ENCODE measurements at regions not wholly inside any gene's neighbourhood (a gene's known extent, or its start where the extent isn't known, plus 50 kb on each side); places are given as distances from the start of the nearest gene placed in this dataset.

DNA sequence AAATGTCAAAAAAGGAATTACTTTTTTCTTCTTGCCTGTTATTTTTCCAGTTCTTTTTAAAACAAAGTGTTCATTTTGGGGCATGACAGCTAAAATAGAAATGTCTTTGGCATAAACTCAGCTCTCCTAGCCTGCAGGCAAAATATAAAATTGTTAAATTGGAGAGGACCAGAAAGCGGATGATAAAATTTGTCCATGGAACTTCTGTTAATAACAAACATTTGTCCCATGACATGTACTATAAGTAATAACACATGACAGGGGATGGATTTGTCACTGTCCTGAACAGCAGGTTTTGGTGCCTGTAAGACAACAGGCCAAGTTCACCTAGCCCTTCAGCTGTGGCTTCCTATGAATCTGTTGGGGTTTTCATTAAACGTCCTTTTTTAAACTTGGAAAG lies 184.0 kb upstream of the TTC29 start:
- no peak overlapping the region for H3K4me2 ChIP-seq (ENCODE audit: low read depth, low read length, poor library complexity, severe bottlenecking)
- H3K9me3 ChIP-seq (ENCODE audit: insufficient read depth, low read depth, low read length): no peaks in the 10 kb centered on the region
- H3K4me1 ChIP-seq (ENCODE audit: insufficient read depth, low read length, poor library complexity, severe bottlenecking): no peaks in the 10 kb centered on the region
- H3K9me2 ChIP-seq (replicated peaks; ENCODE audit: low read depth, low read length): no peaks in the 10 kb centered on the region
- no peak overlapping the region for H2AFZ ChIP-seq (ENCODE audit: low read length)
- H3K79me2 ChIP-seq (ENCODE audit: insufficient read depth, low read length): no peaks in the 10 kb centered on the region
- no peak overlapping the region for H3K4me3 ChIP-seq (ENCODE audit: low read length, poor library complexity, severe bottlenecking)
- H4K20me1 ChIP-seq (ENCODE audit: insufficient read depth, low read length, poor library complexity, severe bottlenecking): no peaks in the 10 kb centered on the region
- TF ChIP-seq EZH2phosphoT487 (IDR thresholded peaks at IDR 0.05; ENCODE audit: borderline replicate concordance) (no peak), CTCF (conservative IDR thresholded peaks at IDR 0.05; ENCODE audit: low read length) (no peak)
- no peaks in the 10 kb centered on the region for H3K27me3 ChIP-seq (ENCODE audit: insufficient read depth, low read length, poor library complexity, severe bottlenecking)
- no peak overlapping the region for H3K9ac ChIP-seq (ENCODE audit: low read depth, low read length, poor library complexity, severe bottlenecking)
- H3F3A ChIP-seq (ENCODE audit: low read depth): no peaks in the 10 kb centered on the region
- no peaks in the 10 kb centered on the region for H3K36me3 ChIP-seq (ENCODE audit: insufficient read depth, low read length)

DNA sequence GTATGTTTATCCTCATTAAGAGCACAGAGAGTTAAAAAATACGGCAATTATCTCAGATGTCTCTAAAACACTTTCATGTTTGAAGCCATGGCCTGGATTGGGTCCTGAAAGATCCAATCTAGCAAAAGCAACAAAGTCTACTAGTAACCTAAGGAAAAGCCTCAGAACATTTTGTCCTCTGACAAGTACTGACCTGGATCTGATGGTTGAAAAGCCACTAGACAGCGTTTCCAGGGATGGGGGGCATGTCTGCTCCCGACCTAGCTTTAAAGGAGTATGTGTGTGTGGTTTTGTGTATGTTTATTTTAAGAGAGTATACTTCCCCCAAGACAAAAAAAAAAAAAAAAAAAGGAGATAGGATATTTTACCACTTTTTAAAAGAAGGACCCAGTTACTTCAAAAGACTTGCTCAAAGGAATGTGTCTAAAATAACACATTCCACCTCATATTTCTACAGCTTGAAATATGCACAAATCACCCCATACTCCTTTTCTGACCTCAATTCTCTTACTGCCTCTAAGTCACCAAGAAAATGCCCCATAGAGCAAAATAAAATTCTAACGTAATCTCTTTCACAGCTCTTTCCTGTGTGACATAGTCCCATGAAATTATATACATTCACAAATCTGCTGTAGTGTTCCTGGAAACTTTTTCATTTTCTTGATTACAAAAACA lies 189.0 kb upstream of the TTC29 start:
- Histone ChIP-seq H3K9me2 (replicated peaks; ENCODE audit: low read depth, low read length) (no peaks in the 10 kb centered on the region), H4K20me1 (ENCODE audit: insufficient read depth, low read length, poor library complexity, severe bottlenecking) (no peaks in the 10 kb centered on the region), H3K9me3 (ENCODE audit: insufficient read depth, low read depth, low read length) (no peaks in the 10 kb centered on the region), H2AFZ (ENCODE audit: low read length) (no peak overlapping the region), H3F3A (ENCODE audit: low read depth) (no peaks in the 10 kb centered on the region), H3K4me1 (ENCODE audit: insufficient read depth, low read length, poor library complexity, severe bottlenecking) (no peaks in the 10 kb centered on the region), H3K4me3 (ENCODE audit: low read length, poor library complexity, severe bottlenecking) (no peak overlapping the region), H3K4me2 (ENCODE audit: low read depth, low read length, poor library complexity, severe bottlenecking) (no peak overlapping the region), H3K36me3 (ENCODE audit: insufficient read depth, low read length) (no peaks in the 10 kb centered on the region), H3K9ac (ENCODE audit: low read depth, low read length, poor library complexity, severe bottlenecking) (no peak overlapping the region), H3K27me3 (ENCODE audit: insufficient read depth, low read length, poor library complexity, severe bottlenecking) (no peaks in the 10 kb centered on the region), H3K79me2 (ENCODE audit: insufficient read depth, low read length) (no peaks in the 10 kb centered on the region)
- TF ChIP-seq CTCF (conservative IDR thresholded peaks at IDR 0.05; ENCODE audit: low read length): no peak
- TF ChIP-seq EZH2phosphoT487 (IDR thresholded peaks at IDR 0.05; ENCODE audit: borderline replicate concordance): no peak

DNA sequence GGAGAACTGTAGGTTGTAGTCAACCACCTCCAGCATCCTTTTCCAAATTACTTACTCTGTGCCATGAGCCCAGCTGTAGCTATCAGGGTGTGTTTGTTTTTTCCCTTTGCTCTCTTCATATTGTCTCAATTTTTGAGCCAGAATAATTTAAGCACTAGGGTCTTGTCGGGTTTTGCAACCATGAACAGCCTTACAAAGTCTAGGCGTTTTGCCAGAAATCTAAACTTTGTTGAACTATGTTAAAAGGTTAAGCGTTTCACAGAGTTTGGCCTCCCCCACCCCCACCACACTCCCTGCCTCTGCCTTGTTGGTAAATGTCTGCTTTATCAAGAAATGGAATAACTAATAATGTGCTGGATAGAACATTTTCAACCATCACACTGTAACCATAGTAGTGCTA lies 190.6 kb upstream of the TTC29 start:
- no peaks in the 10 kb centered on the region for H3K9me2 ChIP-seq (replicated peaks; ENCODE audit: low read depth, low read length)
- no peak overlapping the region for H3K9ac ChIP-seq (ENCODE audit: low read depth, low read length, poor library complexity, severe bottlenecking)
- no peaks in the 10 kb centered on the region for H3K4me1 ChIP-seq (ENCODE audit: insufficient read depth, low read length, poor library complexity, severe bottlenecking)
- TF ChIP-seq EZH2phosphoT487 (IDR thresholded peaks at IDR 0.05; ENCODE audit: borderline replicate concordance) (no peak), CTCF (conservative IDR thresholded peaks at IDR 0.05; ENCODE audit: low read length) (no peak)
- H3K9me3 ChIP-seq (ENCODE audit: insufficient read depth, low read depth, low read length): no peaks in the 10 kb centered on the region
- H3F3A ChIP-seq (ENCODE audit: low read depth): no peaks in the 10 kb centered on the region
- no peak overlapping the region for H2AFZ ChIP-seq (ENCODE audit: low read length)
- no peaks in the 10 kb centered on the region for H3K79me2 ChIP-seq (ENCODE audit: insufficient read depth, low read length)
- no peak overlapping the region for H3K4me2 ChIP-seq (ENCODE audit: low read depth, low read length, poor library complexity, severe bottlenecking)
- no peak overlapping the region for H3K4me3 ChIP-seq (ENCODE audit: low read length, poor library complexity, severe bottlenecking)
- no peaks in the 10 kb centered on the region for H3K36me3 ChIP-seq (ENCODE audit: insufficient read depth, low read length)
- H4K20me1 ChIP-seq (ENCODE audit: insufficient read depth, low read length, poor library complexity, severe bottlenecking): no peaks in the 10 kb centered on the region
- no peaks in the 10 kb centered on the region for H3K27me3 ChIP-seq (ENCODE audit: insufficient read depth, low read length, poor library complexity, severe bottlenecking)

Data from Loucy (cell line).